ENCODE measurements at regions not wholly inside any gene's neighbourhood (a gene's known extent, or its start where the extent isn't known, plus 50 kb on each side); places are given as distances from the start of the nearest gene placed in this dataset.
"Not testable (repeated sequence)": the region's sequence is repeated elsewhere in the genome, so short reads cannot be mapped to it uniquely, and the experiment has no call there.

GRCh38 chr11:98703779-98704556 is 316.8 kb upstream of the CNTN5 start:
- DNase-seq: no peak

GRCh38 chr11:98710026-98710425 is 310.7 kb upstream of the CNTN5 start:
- no peak for DNase-seq

- no peak for DNase-seq
These were observed 309.8 kb upstream of the CNTN5 start for GRCh38 chr11:98710986-98711385.

GRCh38 chr11:98720951-98721350 is 299.8 kb upstream of the CNTN5 start:
- no peak for DNase-seq

GRCh38 chr11:98725471-98725870 is 295.3 kb upstream of the CNTN5 start:
- no peak for DNase-seq

GRCh38 chr11:98728421-98728820 is 292.3 kb upstream of the CNTN5 start:
- no peak for DNase-seq

GRCh38 chr11:98729118-98729517 is 291.6 kb upstream of the CNTN5 start:
- no peak for DNase-seq

GRCh38 chr11:98732947-98733346 is 287.8 kb upstream of the CNTN5 start:
- no peak for DNase-seq

GRCh38 chr11:98733378-98733777 is 287.4 kb upstream of the CNTN5 start:
- not testable (repeated sequence) for DNase-seq

GRCh38 chr11:98734686-98735085 is 286.1 kb upstream of the CNTN5 start:
- DNase-seq: no peak

- no peak for DNase-seq
These were observed 283.9 kb upstream of the CNTN5 start for GRCh38 chr11:98736833-98737232.

GRCh38 chr11:98740321-98740720 is 280.4 kb upstream of the CNTN5 start:
- DNase-seq: peak; percentile 5

GRCh38 chr11:98763446-98763845 is 257.3 kb upstream of the CNTN5 start:
- DNase-seq: not testable (repeated sequence)

- DNase-seq: no peak
These were observed 253.8 kb upstream of the CNTN5 start for GRCh38 chr11:98766903-98767302.

GRCh38 chr11:98770046-98770445 is 250.7 kb upstream of the CNTN5 start:
- not testable (repeated sequence) for DNase-seq

GRCh38 chr11:98771791-98772190 is 249.0 kb upstream of the CNTN5 start:
- DNase-seq: no peak

- no peak for DNase-seq
These were observed 247.9 kb upstream of the CNTN5 start for GRCh38 chr11:98772893-98773292.

GRCh38 chr11:98793276-98793675 is 227.5 kb upstream of the CNTN5 start:
- DNase-seq: no peak

GRCh38 chr11:98798333-98798732 is 222.4 kb upstream of the CNTN5 start:
- DNase-seq: no peak

GRCh38 chr11:98800696-98801095 is 220.1 kb upstream of the CNTN5 start:
- no peak for DNase-seq

- no peak for DNase-seq
These were observed 191.6 kb upstream of the CNTN5 start for GRCh38 chr11:98828986-98829708.

GRCh38 chr11:98829971-98830370 is 190.8 kb upstream of the CNTN5 start:
- no peak for DNase-seq

GRCh38 chr11:98834776-98835175 is 186.0 kb upstream of the CNTN5 start:
- DNase-seq: no peak

- no peak for DNase-seq
These were observed 185.4 kb upstream of the CNTN5 start for GRCh38 chr11:98835335-98835734.

All from renal pelvis (tissue), 1 donor.